Omental fat pad (tissue), 3 donors: ENCODE measurements at regions not wholly inside any gene's neighbourhood (a gene's known extent, or its start where the extent isn't known, plus 50 kb on each side); places are given as distances from the start of the nearest gene placed in this dataset.

Experiments
- ATAC-seq: fragments of 150-250 bp; one replicate; pipeline ENCODE4 v1.9.1; 2016; ENCODE audit warnings: mild to moderate bottlenecking, moderate library complexity; ENCODE audit not compliant: low FRiP score
- DNase-seq: peaks from one replicate; pipeline ENCODE4 v3.0.0-alpha.2; 2019; ENCODE audit warnings: low spot score
- CTCF ChIP-seq, 3 donors: fragments of 450-650 bp; IDR thresholded peaks; one replicate each; pipeline ENCODE4 v1.5.1; 2016 to 2017; ENCODE audit warnings: antibody characterized with exemption in 3 of 3, mild to moderate bottlenecking in 3 of 3, moderate library complexity in 2 of 3

- TF ChIP-seq CTCF (IDR thresholded peaks at IDR 0.05): no peak
- DNase-seq: no peak
These were observed 68.9 kb upstream of the COL13A1 start for GRCh38 chr10:69732826-69733150.

GRCh38 chr10:69733791-69734261, 67.9 kb upstream of the COL13A1 start:
- no peak for ATAC-seq
- DNase-seq: no peak
- TF ChIP-seq CTCF (IDR thresholded peaks at IDR 0.05): no peak

More at GRCh38 chr10:69732826-69733150, 68.9 kb upstream of the COL13A1 start:
- ATAC-seq: no peak

- TF ChIP-seq CTCF (IDR thresholded peaks at IDR 0.05): no peak
- DNase-seq (no peak), ATAC-seq (no peak)
These were observed 67.3 kb upstream of the COL13A1 start for GRCh38 chr10:69734416-69734796.

- ATAC-seq: no peak
These were observed 66.8 kb upstream of the COL13A1 start for GRCh38 chr10:69734797-69735468.

GRCh38 chr10:69736886-69737641, 64.6 kb upstream of the COL13A1 start:
- no peak for ATAC-seq
- DNase-seq: no peak

More at GRCh38 chr10:69734797-69735468, 66.8 kb upstream of the COL13A1 start:
- DNase-seq: no peak
- TF ChIP-seq CTCF (IDR thresholded peaks at IDR 0.05): no peak

GRCh38 chr10:69738071-69738470, 63.6 kb upstream of the COL13A1 start:
- ATAC-seq (no peak), DNase-seq (no peak)
- no peak for TF ChIP-seq CTCF (IDR thresholded peaks at IDR 0.05)

More at GRCh38 chr10:69736886-69737641, 64.6 kb upstream of the COL13A1 start:
- TF ChIP-seq CTCF (IDR thresholded peaks at IDR 0.05): no peak
